Aorta (tissue), 5 donors: ENCODE measurements at regions not wholly inside any gene's neighbourhood (a gene's known extent, or its start where the extent isn't known, plus 50 kb on each side); places are given as distances from the start of the nearest gene placed in this dataset.

Source experiments
- ATAC-seq: fragments of 200-7000 bp; cut with Tn5 transposase; one replicate; pipeline ENCODE4 v1.9.1; 2022; ENCODE audit warnings: moderate library complexity; ENCODE audit not compliant: low FRiP score
- DNase-seq, 2 donors: peaks; one replicate each; pipeline ENCODE4 v3.0.0-alpha.2; 2020
- H3K27ac ChIP-seq, 2 donors: one replicate each; pipeline ENCODE4 v1.5.1; 2013; ENCODE audit warnings: low read length in 2 of 2, mild to moderate bottlenecking in 2 of 2, moderate library complexity in 2 of 2, control low read depth in 1 of 2, inconsistent platforms in 1 of 2, low read depth in 1 of 2
- H3K27me3 ChIP-seq, 2 donors: one replicate each; pipeline ENCODE4 v1.6.1; 2013; ENCODE audit warnings: control low read depth in 1 of 2, low read length in 1 of 2, mild to moderate bottlenecking in 1 of 2, moderate library complexity in 1 of 2; ENCODE audit not compliant: insufficient read depth in 2 of 2, control insufficient read depth in 1 of 2
- H3K36me3 ChIP-seq, 2 donors: one replicate each; pipeline ENCODE4 v1.6.1; 2013; ENCODE audit warnings: control low read depth in 1 of 2, low read length in 1 of 2, mild to moderate bottlenecking in 1 of 2; ENCODE audit not compliant: insufficient read depth in 2 of 2, control insufficient read depth in 1 of 2
- H3K4me1 ChIP-seq, 2 donors: one replicate each; pipeline ENCODE4 v1.6.1; 2013; ENCODE audit warnings: low read length in 2 of 2, control low read depth in 1 of 2, mild to moderate bottlenecking in 1 of 2, moderate library complexity in 1 of 2; ENCODE audit not compliant: insufficient read depth in 2 of 2, control insufficient read depth in 1 of 2
- H3K4me3 ChIP-seq, 2 donors: one replicate each; pipeline ENCODE4 v1.5.1; 2013; ENCODE audit warnings: low read length in 2 of 2, control low read depth in 1 of 2, mild to moderate bottlenecking in 1 of 2
- H3K9me3 ChIP-seq: one replicate; pipeline ENCODE4 v1.6.1; 2013; ENCODE audit warnings: mild to moderate bottlenecking, low read length; ENCODE audit not compliant: control insufficient read depth
- WGBS, 2 donors: extraction: QIAGEN DNeasy Blood & Tissue Kit; methylation state at CpG; one replicate each; pipeline ENCODE4 v1.1.7; 2013; 5-methylcytosine and 5-hydroxymethylcytosine counted together
- intact Hi-C, 2 donors: fragments of 100-400 bp; cut with DNase I; formaldehyde crosslinking; loops; one replicate each; pipeline versions ENCODE4 v1.14.2 to v1.15.0; 2022
- donor health status: healthy with polysubstance abuse.
- donor health status: Bipolar disorder and iron deficiency.
- donor health status: DM: no; HTN: no; CAD: no.
- donor health status: DM: no; HTN: no; CAD: no.
- donor health status: DM: yes; HTN: yes; CAD: no.

DNA sequence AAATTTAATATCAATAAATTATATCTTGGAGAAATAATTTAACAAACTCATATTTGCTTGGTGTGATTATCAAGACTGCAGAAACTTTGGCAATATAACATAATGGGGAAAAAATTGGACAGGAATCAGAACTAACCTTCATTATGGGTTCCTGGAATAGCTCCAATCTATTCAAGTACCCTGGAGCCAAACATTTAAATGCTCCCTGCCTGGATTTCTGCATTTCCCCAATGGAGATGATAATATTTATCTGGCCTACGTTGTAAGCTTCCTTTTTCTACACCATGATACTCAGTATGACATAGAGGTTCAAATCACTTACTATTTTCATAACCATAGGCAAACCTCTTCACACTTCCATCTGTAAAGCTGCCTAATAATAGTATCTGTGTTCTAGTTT lies 326.8 kb downstream of the TRIML1 start:
- Histone ChIP-seq H3K27me3 (no peaks in the 10 kb centered on the region), H3K36me3 (no peaks in the 10 kb centered on the region), H3K4me1 (no peaks in the 10 kb centered on the region), H3K9me3 (no peaks in the 10 kb centered on the region), H3K27ac (no peak overlapping the region), H3K4me3 (no peak overlapping the region)
- ATAC-seq (no peak), DNase-seq (no peak)
- intact Hi-C loops, result no loop called here
- WGBS, 2 donors, result 51 to 52% methylated on average over 1 of the region's 1 CpG

DNA sequence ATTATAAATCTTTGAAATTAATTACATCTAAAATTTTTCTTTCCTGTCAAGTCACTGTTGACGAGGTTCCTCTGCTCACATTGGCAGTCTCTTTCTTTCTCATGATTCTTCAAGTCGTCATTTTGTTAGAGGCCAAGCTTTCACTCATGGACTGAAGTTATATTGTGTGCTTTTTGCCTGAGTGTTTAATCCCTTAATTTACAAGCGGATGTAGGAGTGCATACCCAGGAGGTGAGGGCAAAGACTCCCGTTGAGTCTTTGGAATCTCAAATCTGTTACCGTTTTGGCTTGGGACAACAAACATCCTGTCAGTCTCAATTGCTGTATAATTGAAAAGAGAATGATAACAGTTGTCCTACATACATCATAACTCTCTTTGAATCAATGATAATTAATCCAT lies 345.0 kb downstream of the TRIML1 start:
- no peaks in the 10 kb centered on the region for H3K36me3 ChIP-seq
- H3K4me3 ChIP-seq, result no peak overlapping the region
- no peak overlapping the region for H3K27ac ChIP-seq
- 59 to 60% methylated on average over 5 of the region's 5 CpGs for WGBS, 2 donors
- ATAC-seq (no peak), DNase-seq (no peak)
- no peaks in the 10 kb centered on the region for H3K27me3 ChIP-seq
- intact Hi-C loops, result no loop called here
- H3K9me3 ChIP-seq, result peaks cover 4% of the 10 kb centered on the region
- no peaks in the 10 kb centered on the region for H3K4me1 ChIP-seq

DNA sequence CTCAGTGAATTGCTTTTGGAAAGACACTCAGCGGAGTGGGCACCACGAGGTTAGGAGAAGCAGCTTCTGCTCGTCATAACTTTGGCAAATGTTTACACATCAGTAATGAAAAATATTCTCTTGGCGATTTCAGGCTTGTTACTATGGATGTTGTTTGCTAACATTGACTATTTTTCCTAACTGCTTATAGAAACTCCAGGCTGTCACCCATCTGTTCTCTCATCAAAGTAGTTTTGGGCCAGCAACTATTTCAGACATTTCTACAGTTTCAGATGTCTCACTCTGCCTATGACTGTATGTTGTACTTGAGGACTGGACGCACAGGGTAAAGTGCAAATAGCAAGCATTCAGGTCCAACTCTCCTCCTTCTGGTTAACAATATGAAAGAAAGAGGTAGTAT lies 346.7 kb downstream of the TRIML1 start:
- peaks cover 3% of the 10 kb centered on the region for H3K9me3 ChIP-seq
- H3K27me3 ChIP-seq, result no peaks in the 10 kb centered on the region
- H3K4me3 ChIP-seq, result no peak overlapping the region
- H3K4me1 ChIP-seq, result no peaks in the 10 kb centered on the region
- H3K36me3 ChIP-seq, result no peaks in the 10 kb centered on the region
- intact Hi-C loops, result no loop called here
- ATAC-seq (no peak), DNase-seq (no peak)
- 69 to 72% methylated on average over 5 of the region's 5 CpGs for WGBS, 2 donors
- H3K27ac ChIP-seq, result no peak overlapping the region

DNA sequence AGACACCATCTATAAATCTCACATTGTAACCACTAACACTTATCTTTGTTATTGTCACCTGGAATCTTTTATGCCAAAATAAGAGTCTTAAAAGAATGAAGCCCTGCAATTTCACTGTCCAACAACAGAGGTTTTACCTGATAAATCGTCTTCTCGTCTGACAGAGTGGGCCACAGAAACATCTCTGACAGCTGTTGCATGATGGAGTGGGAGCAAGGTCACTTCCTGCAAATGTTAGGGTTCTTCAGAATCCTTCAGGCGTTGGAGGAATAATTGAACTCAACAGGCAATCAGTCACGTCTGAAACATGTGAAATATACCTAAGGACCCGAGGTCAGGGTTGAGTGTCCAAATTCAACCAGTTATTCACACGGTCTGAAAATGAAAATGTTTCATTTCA lies 353.6 kb downstream of the TRIML1 start:
- H3K4me3 ChIP-seq, result no peak overlapping the region
- H3K27ac ChIP-seq, result no peak overlapping the region
- H3K36me3 ChIP-seq, result no peaks in the 10 kb centered on the region
- peaks cover 7% of the 10 kb centered on the region for H3K9me3 ChIP-seq
- DNase-seq, result no peak
- H3K4me1 ChIP-seq, result no peaks in the 10 kb centered on the region
- WGBS, 2 donors, result 32 to 35% methylated on average over 6 of the region's 6 CpGs
- ATAC-seq, result no peak
- H3K27me3 ChIP-seq, result no peaks in the 10 kb centered on the region
- intact Hi-C loops, result no loop called here

DNA sequence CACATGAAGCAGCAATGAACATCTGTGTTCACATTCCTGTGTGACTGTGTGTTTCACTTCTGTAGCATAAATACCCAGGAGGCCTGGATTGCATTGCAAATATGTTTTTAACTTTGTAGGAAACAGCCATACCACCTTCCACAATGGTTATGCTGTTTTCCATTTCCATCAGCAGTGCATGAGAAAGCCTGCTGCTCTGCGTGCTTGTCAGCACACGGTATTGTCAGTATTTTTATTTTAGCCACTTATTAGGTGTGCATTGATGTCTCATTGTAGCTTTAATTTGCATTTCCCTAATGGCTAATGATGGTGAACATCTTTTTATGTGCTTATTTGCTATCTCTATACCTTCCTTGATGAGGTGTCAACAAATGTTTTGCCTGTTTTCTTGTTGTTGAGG lies 355.9 kb downstream of the TRIML1 start:
- intact Hi-C loops, result no loop called here
- DNase-seq, result no peak
- H3K4me3 ChIP-seq, result no peak overlapping the region

DNA sequence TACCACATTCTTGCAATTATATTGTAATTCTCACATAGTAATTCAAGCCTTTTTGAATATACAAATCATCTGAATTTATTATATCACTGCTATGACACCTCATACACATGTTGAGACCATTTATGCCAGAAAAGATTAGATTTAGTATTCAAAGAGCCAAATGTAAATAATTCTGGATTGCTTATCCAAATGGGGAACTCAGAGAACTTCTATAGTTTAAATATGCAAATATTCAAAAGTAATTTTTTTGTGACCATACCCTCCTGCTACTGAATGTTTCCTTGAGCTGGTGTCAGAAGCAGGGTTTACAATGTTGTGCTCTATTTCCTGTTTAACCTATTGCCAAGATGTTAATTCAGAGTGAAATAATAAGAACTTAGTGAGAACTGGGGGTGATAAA lies 372.2 kb downstream of the TRIML1 start:
- Histone ChIP-seq H3K4me1 (no peaks in the 10 kb centered on the region), H3K27me3 (no peaks in the 10 kb centered on the region), H3K36me3 (no peaks in the 10 kb centered on the region), H3K27ac (no peak overlapping the region), H3K9me3 (no peaks in the 10 kb centered on the region), H3K4me3 (no peak overlapping the region)
- ATAC-seq (no peak), DNase-seq (no peak)
- intact Hi-C loops, result no loop called here

More for the DNA sequence above, 355.9 kb downstream of the TRIML1 start:
- Histone ChIP-seq H3K27me3 (no peaks in the 10 kb centered on the region), H3K27ac (no peak overlapping the region), H3K4me1 (no peaks in the 10 kb centered on the region), H3K9me3 (peaks cover 7% of the 10 kb centered on the region), H3K36me3 (no peaks in the 10 kb centered on the region)
- no peak for ATAC-seq
- WGBS, 2 donors, result 73 to 100% methylated on average over 2 of the region's 2 CpGs

DNA sequence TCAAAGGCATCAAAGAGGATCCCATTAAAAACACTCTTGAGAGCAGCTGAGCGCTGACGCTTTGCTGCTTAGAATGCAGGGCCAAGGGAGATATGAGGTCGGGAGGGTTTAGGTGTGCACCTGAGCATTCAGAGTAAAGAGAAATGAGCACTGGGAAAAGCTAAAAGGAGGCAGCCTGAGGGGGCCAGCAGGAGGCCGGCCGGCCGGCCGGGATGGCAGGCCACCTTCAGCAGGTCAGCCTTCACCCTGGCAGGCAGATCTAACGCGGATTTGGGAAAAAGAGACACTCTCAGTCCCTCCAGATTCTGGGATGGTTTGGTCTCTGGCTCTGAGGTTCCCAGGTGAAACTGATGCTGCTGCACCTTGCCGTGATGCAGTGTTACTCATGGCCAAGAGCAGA lies 393.5 kb downstream of the TRIML1 start:
- WGBS, 2 donors, result 79 to 84% methylated on average over 10 of the region's 10 CpGs
- intact Hi-C loops, result no loop called here
- H3K27me3 ChIP-seq, result no peaks in the 10 kb centered on the region
- H3K36me3 ChIP-seq, result no peaks in the 10 kb centered on the region
- no peak overlapping the region for H3K27ac ChIP-seq
- H3K4me1 ChIP-seq, result no peaks in the 10 kb centered on the region
- DNase-seq, result no peak
- H3K4me3 ChIP-seq, result no peak overlapping the region
- peaks cover 2% of the 10 kb centered on the region for H3K9me3 ChIP-seq
- ATAC-seq, result no peak

DNA sequence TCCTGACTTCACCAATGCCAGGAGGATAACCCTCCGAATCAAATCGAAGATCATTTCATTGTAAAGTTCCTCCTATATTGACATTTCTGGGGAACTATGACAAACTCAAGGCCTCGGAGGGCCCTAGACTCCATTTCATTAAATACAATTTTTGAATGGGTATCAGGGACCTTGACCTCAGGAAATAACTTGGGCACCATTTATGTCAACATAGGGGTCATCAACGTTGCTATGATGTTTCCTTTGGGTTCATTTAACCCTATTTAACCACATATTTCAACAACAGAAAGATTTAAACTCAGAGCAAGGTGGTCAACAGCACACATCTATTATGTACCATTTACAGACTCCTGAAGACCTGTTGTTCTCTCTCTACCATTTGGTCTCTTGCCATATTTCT lies 395.1 kb downstream of the TRIML1 start:
- DNase-seq, result no peak
- peaks cover 4% of the 10 kb centered on the region for H3K9me3 ChIP-seq
- intact Hi-C loops, result no loop called here
- 75% methylated on average over 4 of the region's 4 CpGs for WGBS, 2 donors
- no peaks in the 10 kb centered on the region for H3K27me3 ChIP-seq
- no peak overlapping the region for H3K27ac ChIP-seq
- ATAC-seq, result no peak
- H3K4me3 ChIP-seq, result no peak overlapping the region
- no peaks in the 10 kb centered on the region for H3K36me3 ChIP-seq
- H3K4me1 ChIP-seq, result no peaks in the 10 kb centered on the region

DNA sequence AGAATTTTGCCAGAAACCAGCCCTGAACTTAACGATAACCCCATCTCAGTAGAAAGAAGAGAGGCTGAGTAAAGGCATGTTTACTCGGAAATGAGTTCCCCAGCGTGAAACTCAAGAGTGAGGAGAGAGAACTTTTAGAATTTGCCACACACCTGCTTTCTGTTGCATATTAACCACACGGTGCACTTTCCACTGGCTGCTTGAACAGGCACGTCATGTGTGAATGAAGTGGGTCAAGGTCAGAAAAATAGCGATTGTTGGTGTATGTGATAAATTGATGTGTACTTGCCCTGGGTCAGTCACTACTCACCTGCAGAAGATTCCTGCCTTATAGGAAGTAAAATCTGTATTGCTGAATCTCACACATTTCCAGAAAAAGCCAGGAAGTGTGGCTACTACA lies 395.7 kb downstream of the TRIML1 start:
- intact Hi-C loops, result no loop called here
- DNase-seq, result no peak
- peaks cover 4% of the 10 kb centered on the region for H3K9me3 ChIP-seq
- H3K27ac ChIP-seq, result no peak overlapping the region
- WGBS, 2 donors, result 75 to 79% methylated on average over 6 of the region's 6 CpGs
- H3K27me3 ChIP-seq, result no peaks in the 10 kb centered on the region
- ATAC-seq, result no peak
- H3K4me3 ChIP-seq, result no peak overlapping the region
- no peaks in the 10 kb centered on the region for H3K36me3 ChIP-seq
- no peaks in the 10 kb centered on the region for H3K4me1 ChIP-seq
